K562 (cell line): ENCODE measurements at regions not wholly inside any gene's neighbourhood (a gene's known extent, or its start where the extent isn't known, plus 50 kb on each side); places are given as distances from the start of the nearest gene placed in this dataset.

ENCODE experiments used
- CREB1 ChIP-seq, 2 experiments: sonication (generic) in 1 of 2; formaldehyde crosslinking in 1 of 2; IDR thresholded peaks; 2 replicates each; pipeline versions ENCODE4 v1.6.1 to v1.8.0; 2012 to 2022; ENCODE audit warnings: inconsistent platforms in 1 of 2, mild to moderate bottlenecking in 1 of 2, missing genetic modification reagents in 1 of 2, moderate library complexity in 1 of 2
- E2F8 ChIP-seq: fragments of 450-650 bp; IDR thresholded peaks from 2 replicates; pipeline ENCODE4 v1.7.1; 2018; ENCODE audit warnings: mild to moderate bottlenecking, low read depth; ENCODE audit not compliant: partially characterized antibody
- HNRNPL ChIP-seq: fragments of 200-400 bp; formaldehyde crosslinking; IDR thresholded peaks from 2 replicates; pipeline ENCODE4 v1.6.1; 2017; ENCODE audit warnings: low read depth, mild to moderate bottlenecking, low read length
- ZNF274 ChIP-seq: IDR thresholded peaks from 2 replicates; pipeline ENCODE4 v1.6.1; 2011; ENCODE audit warnings: low read depth, mild to moderate bottlenecking, low read length, moderate library complexity, borderline replicate concordance
- ZNF277 ChIP-seq: fragments of 250-450 bp; sonication (Bioruptor Pico); IDR thresholded peaks from 2 replicates; pipeline ENCODE4 v1.8.0; 2022; ENCODE audit warnings: inconsistent platforms, mild to moderate bottlenecking, moderate library complexity, borderline replicate concordance

GRCh38 chr1:4086085-4086850 lies 186.2 kb upstream of the C1orf174 start (continued):
- TF ChIP-seq E2F8 (no peak), HNRNPL (no peak), CREB1 (IDR thresholded peaks at IDR 0.05) (no peak), CREB1 (CRISPR knock-in tag; IDR thresholded peaks at IDR 0.05) (no peak), ZNF277 (no peak), ZNF274 (no peak)
- TF ChIP-seq, all 486 proteins: peak for 0
